MM.1S (cell line): ENCODE measurements at regions not wholly inside any gene's neighbourhood (a gene's known extent, or its start where the extent isn't known, plus 50 kb on each side); places are given as distances from the start of the nearest gene placed in this dataset.
"Not testable (repeated sequence)": the region's sequence is repeated elsewhere in the genome, so short reads cannot be mapped to it uniquely, and the experiment has no call there.

Experiments
- DNase-seq: peaks from one replicate; pipeline ENCODE4 v3.0.0-alpha.2; 2015
- H2AFZ ChIP-seq: fragments of 300-600 bp; sonication (generic); 2 replicates; pipeline ENCODE4 v1.6.0; 2016; ENCODE audit warnings: antibody characterized with exemption, low read length
- H3F3A ChIP-seq: fragments of 300-600 bp; sonication (generic); 2 replicates; pipeline ENCODE4 v1.6.1; 2016; ENCODE audit warnings: mild to moderate bottlenecking, antibody characterized with exemption, low read length, moderate library complexity, mixed read lengths; ENCODE audit not compliant: insufficient read depth
- H3K27ac ChIP-seq: fragments of 300-600 bp; sonication (generic); 2 replicates; pipeline ENCODE4 v1.5.1; 2016; ENCODE audit warnings: mild to moderate bottlenecking, low read length
- H3K27me3 ChIP-seq: fragments of 300-600 bp; sonication (generic); replicated peaks from 2 replicates; pipeline ENCODE4 v1.6.0; 2016; ENCODE audit warnings: low read length; ENCODE audit not compliant: insufficient read depth
- H3K36me3 ChIP-seq: fragments of 300-600 bp; sonication (generic); replicated peaks from 2 replicates; pipeline ENCODE4 v1.6.1; 2016; ENCODE audit warnings: mild to moderate bottlenecking, low read length, mixed read lengths; ENCODE audit not compliant: insufficient read depth
- H3K4me1 ChIP-seq: fragments of 300-600 bp; sonication (generic); 2 replicates; pipeline ENCODE4 v1.6.1; 2016; ENCODE audit warnings: low read length, mixed read lengths
- H3K4me2 ChIP-seq: fragments of 300-600 bp; sonication (generic); 2 replicates; pipeline ENCODE4 v1.6.0; 2016; ENCODE audit warnings: low read depth, low read length
- H3K4me3 ChIP-seq: fragments of 300-600 bp; sonication (generic); 2 replicates; pipeline ENCODE4 v1.5.1; 2016; ENCODE audit warnings: low read length, mixed read lengths
- H3K79me2 ChIP-seq: fragments of 300-600 bp; sonication (generic); 2 replicates; pipeline ENCODE4 v1.6.1; 2016; ENCODE audit warnings: mixed run types, low read length, mixed read lengths
- H3K9ac ChIP-seq: fragments of 300-600 bp; sonication (generic); 2 replicates; pipeline ENCODE4 v1.6.1; 2016; ENCODE audit warnings: low read length, mixed read lengths
- H3K9me2 ChIP-seq: fragments of 300-600 bp; sonication (generic); replicated peaks from 2 replicates; pipeline ENCODE4 v1.6.1; 2016; ENCODE audit warnings: mild to moderate bottlenecking, low read length, mixed read lengths; ENCODE audit not compliant: insufficient read depth
- H3K9me3 ChIP-seq: fragments of 300-600 bp; sonication (generic); replicated peaks from 2 replicates; pipeline ENCODE4 v1.6.1; 2016; ENCODE audit warnings: mild to moderate bottlenecking, low read length, mixed read lengths; ENCODE audit not compliant: insufficient read depth
- H4K20me1 ChIP-seq: fragments of 300-600 bp; sonication (generic); 2 replicates; pipeline ENCODE4 v1.6.1; 2016; ENCODE audit warnings: mild to moderate bottlenecking, low read length, moderate library complexity, mixed read lengths; ENCODE audit not compliant: insufficient read depth
- EZH2 ChIP-seq: fragments of 300-600 bp; sonication (generic); optimal IDR thresholded peaks from 2 replicates; pipeline ENCODE3; 2017; ENCODE audit warnings: low read depth, mild to moderate bottlenecking, antibody characterized with exemption, low read length, mixed read lengths
- EZH2phosphoT487 ChIP-seq: fragments of 300-600 bp; sonication (generic); IDR thresholded peaks from 2 replicates; pipeline ENCODE4 v1.6.1; 2018; ENCODE audit warnings: antibody characterized with exemption, low read length
- TF ChIP-seq, protein P1 (sequence below): fragments of 300-600 bp; sonication (generic); IDR thresholded peaks from 2 replicates; pipeline ENCODE4 v1.5.1; 2016; ENCODE audit warnings: antibody characterized with exemption, low read length, mixed read lengths

DNA sequence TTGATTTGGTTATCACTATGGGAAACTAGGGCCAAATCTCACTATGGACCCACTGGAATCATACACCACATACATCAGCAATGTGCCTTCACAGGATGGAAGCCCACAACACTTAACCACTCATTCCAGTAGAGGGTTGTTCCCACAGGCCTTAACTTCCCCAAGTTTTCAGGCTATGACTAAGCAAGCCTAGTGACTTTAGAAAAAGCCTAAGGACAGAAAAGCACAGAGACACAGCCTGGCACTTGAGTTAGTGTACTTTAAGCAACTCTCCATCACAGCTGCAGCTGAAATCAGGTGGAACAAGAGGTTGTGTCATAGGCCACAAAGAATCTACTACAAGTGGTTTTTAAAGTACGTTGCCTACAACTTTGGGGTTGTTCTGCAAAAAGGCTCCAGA lies 128.7 kb downstream of the LRRN1 start:
- H3K79me2 ChIP-seq: no peaks in the 10 kb centered on the region
- H3F3A ChIP-seq: no peaks in the 10 kb centered on the region
- H3K9ac ChIP-seq: no peak overlapping the region
- no peak overlapping the region for H3K4me2 ChIP-seq
- H2AFZ ChIP-seq: no peak overlapping the region
- H3K4me3 ChIP-seq: no peak overlapping the region
- H3K9me3 ChIP-seq: no peaks in the 10 kb centered on the region
- H4K20me1 ChIP-seq: no peaks in the 10 kb centered on the region
- H3K27me3 ChIP-seq: no peaks in the 10 kb centered on the region
- no peaks in the 10 kb centered on the region for H3K36me3 ChIP-seq
- H3K4me1 ChIP-seq: no peaks in the 10 kb centered on the region
- H3K9me2 ChIP-seq: no peaks in the 10 kb centered on the region
- DNase-seq: no peak
- TF ChIP-seq EZH2: no peak
- TF ChIP-seq, protein P1, sequence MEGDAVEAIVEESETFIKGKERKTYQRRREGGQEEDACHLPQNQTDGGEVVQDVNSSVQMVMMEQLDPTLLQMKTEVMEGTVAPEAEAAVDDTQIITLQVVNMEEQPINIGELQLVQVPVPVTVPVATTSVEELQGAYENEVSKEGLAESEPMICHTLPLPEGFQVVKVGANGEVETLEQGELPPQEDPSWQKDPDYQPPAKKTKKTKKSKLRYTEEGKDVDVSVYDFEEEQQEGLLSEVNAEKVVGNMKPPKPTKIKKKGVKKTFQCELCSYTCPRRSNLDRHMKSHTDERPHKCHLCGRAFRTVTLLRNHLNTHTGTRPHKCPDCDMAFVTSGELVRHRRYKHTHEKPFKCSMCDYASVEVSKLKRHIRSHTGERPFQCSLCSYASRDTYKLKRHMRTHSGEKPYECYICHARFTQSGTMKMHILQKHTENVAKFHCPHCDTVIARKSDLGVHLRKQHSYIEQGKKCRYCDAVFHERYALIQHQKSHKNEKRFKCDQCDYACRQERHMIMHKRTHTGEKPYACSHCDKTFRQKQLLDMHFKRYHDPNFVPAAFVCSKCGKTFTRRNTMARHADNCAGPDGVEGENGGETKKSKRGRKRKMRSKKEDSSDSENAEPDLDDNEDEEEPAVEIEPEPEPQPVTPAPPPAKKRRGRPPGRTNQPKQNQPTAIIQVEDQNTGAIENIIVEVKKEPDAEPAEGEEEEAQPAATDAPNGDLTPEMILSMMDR: no peak
- TF ChIP-seq EZH2phosphoT487: no peak
- no peak overlapping the region for H3K27ac ChIP-seq

DNA sequence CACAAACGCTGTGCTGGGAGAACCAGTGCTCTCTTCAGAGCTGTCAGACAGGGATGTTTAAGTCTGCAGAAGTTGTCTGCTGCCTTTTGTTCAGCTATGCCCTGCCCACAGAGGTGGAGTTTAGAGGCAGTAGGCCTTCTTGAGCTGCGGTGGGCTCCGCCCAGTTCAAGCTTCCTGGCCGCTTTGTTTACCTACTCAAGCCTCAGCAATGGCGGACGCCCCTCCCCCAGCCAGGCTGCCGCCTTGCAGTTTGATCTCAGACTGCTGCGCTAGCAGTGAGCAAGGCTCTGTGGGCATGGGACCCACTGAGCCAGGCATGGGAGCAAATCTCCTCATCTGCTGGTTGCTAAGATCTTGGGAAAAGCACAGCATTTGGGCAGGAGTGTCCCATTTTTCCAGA lies 142.1 kb downstream of the LRRN1 start:
- not testable (repeated sequence) for H3K27me3 ChIP-seq, H3K9me3 ChIP-seq, H3K9ac ChIP-seq, H3K36me3 ChIP-seq, H3K4me2 ChIP-seq, H3K4me1 ChIP-seq, H4K20me1 ChIP-seq, H3K27ac ChIP-seq, H3K79me2 ChIP-seq, H2AFZ ChIP-seq, DNase-seq, H3K9me2 ChIP-seq, H3K4me3 ChIP-seq, H3F3A ChIP-seq

DNA sequence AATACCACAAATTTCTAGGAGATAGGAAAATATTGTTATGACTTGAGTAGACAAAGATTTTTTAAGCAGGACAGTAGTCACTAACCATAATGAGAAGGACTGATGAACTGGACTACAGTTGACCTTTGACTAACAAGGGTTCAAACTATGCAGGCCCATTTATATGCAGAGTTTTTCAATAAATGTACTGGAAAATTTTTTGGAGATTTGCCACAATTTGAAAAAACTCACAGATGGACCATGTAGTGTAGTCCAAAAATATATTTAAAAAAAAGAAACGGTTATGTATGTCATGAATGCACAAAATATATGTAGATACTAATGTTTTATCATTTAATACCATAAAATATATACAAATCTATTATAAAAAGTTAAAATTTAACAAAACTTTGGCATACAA lies 151.8 kb downstream of the LRRN1 start:
- Histone ChIP-seq H3K27me3 (no peaks in the 10 kb centered on the region), H3K4me1 (no peaks in the 10 kb centered on the region), H4K20me1 (no peaks in the 10 kb centered on the region), H3K36me3 (no peaks in the 10 kb centered on the region), H3K9me2 (no peaks in the 10 kb centered on the region), H2AFZ (no peak overlapping the region), H3K27ac (no peak overlapping the region), H3K9ac (no peak overlapping the region), H3K9me3 (no peaks in the 10 kb centered on the region), H3K79me2 (no peaks in the 10 kb centered on the region), H3K4me3 (no peak overlapping the region), H3K4me2 (no peak overlapping the region), H3F3A (no peaks in the 10 kb centered on the region)
- TF ChIP-seq EZH2: no peak
- TF ChIP-seq, protein P1: no peak
- TF ChIP-seq EZH2phosphoT487: no peak
- DNase-seq: no peak

DNA sequence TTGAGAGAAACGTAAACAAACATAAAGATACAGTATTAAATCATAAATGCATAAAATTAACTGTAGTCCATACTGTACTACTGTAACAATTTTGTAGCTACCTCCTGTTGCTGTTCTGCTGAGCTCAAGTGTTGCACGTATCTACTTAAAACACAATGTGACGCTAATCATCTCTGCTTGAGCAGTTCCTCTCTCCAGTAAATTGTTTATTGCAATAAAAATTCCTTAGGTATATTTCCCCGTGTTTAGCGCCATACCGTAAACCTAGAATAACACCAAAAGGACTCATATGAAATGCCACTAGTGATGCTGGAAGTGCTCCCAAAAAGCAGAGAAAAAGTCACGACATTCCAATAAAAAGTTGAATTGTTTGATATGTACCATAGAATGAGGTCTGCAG lies 152.3 kb downstream of the LRRN1 start:
- H3K4me2 ChIP-seq: no peak overlapping the region
- H3K9me3 ChIP-seq: no peaks in the 10 kb centered on the region
- no peak for TF ChIP-seq EZH2
- TF ChIP-seq EZH2phosphoT487: no peak
- TF ChIP-seq, protein P1: no peak

DNA sequence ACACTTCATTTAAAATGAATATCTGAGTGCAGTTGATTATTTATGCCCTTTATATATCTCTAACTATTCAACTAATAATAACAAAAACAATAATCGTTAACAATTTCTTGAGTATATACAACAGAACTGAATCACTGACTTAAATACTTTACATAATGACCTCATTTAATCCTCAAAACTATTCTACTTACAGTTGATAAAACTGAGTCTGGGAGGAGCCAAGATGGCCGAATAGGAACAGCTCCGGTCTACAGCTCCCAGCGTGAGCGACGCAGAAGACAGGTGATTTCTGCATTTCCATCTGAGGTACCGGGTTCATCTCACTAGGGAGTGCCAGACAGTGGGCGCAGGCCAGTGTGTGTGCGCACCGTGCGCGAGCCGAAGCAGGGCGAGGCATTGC lies 163.6 kb downstream of the LRRN1 start:
- H3K4me1 ChIP-seq, H3K9me2 ChIP-seq, H3K4me3 ChIP-seq, DNase-seq, H3K36me3 ChIP-seq, H3K27ac ChIP-seq, H2AFZ ChIP-seq, H4K20me1 ChIP-seq, H3F3A ChIP-seq, H3K9ac ChIP-seq, H3K9me3 ChIP-seq, H3K27me3 ChIP-seq, H3K4me2 ChIP-seq, H3K79me2 ChIP-seq: not testable (repeated sequence)

More for the DNA sequence above, 152.3 kb downstream of the LRRN1 start:
- Histone ChIP-seq H2AFZ (no peak overlapping the region), H3F3A (no peaks in the 10 kb centered on the region), H3K9me2 (no peaks in the 10 kb centered on the region), H3K36me3 (no peaks in the 10 kb centered on the region), H3K9ac (no peak overlapping the region), H3K79me2 (no peaks in the 10 kb centered on the region), H3K4me1 (no peaks in the 10 kb centered on the region), H3K4me3 (no peak overlapping the region), H3K27me3 (no peaks in the 10 kb centered on the region), H3K27ac (no peak overlapping the region), H4K20me1 (no peaks in the 10 kb centered on the region)
- DNase-seq: no peak
